Pons (tissue), 1 donor: ENCODE measurements at regions not wholly inside any gene's neighbourhood (a gene's known extent, or its start where the extent isn't known, plus 50 kb on each side); places are given as distances from the start of the nearest gene placed in this dataset.

Experiments used
- DNase-seq: peaks from one replicate; pipeline ENCODE4 v3.0.0-alpha.2; 2016; ENCODE audit warnings: low spot score

GRCh38 chrX:42519666-42520231 lies 258.2 kb downstream of the PPP1R2C start:
- DNase-seq: no peak

- DNase-seq: no peak
These were observed 262.0 kb downstream of the PPP1R2C start for GRCh38 chrX:42515939-42516338.

GRCh38 chrX:42505016-42505415 lies 272.9 kb downstream of the PPP1R2C start:
- no peak for DNase-seq

GRCh38 chrX:42499620-42500019 lies 278.3 kb downstream of the PPP1R2C start:
- DNase-seq: no peak

- no peak for DNase-seq
These were observed 280.6 kb downstream of the PPP1R2C start for GRCh38 chrX:42497356-42497755.

- DNase-seq: no peak
These were observed 281.7 kb downstream of the PPP1R2C start for GRCh38 chrX:42496239-42496638.

GRCh38 chrX:42495139-42495538 lies 282.8 kb downstream of the PPP1R2C start:
- no peak for DNase-seq

- no peak for DNase-seq
These were observed 286.6 kb downstream of the PPP1R2C start for GRCh38 chrX:42491137-42491907.

- no peak for DNase-seq
These were observed 287.9 kb downstream of the PPP1R2C start for GRCh38 chrX:42490111-42490510.

- no peak for DNase-seq
These were observed 292.4 kb downstream of the PPP1R2C start for GRCh38 chrX:42485601-42486000.

GRCh38 chrX:42484233-42484632 lies 293.7 kb downstream of the PPP1R2C start:
- no peak for DNase-seq

GRCh38 chrX:42477396-42477795 lies 300.6 kb downstream of the PPP1R2C start:
- DNase-seq: no peak

- DNase-seq: no peak
These were observed 305.2 kb downstream of the PPP1R2C start for GRCh38 chrX:42472727-42473126.

GRCh38 chrX:42466332-42467046 lies 311.5 kb downstream of the PPP1R2C start:
- no peak for DNase-seq

GRCh38 chrX:42465821-42466220 lies 312.1 kb downstream of the PPP1R2C start:
- DNase-seq: no peak

- DNase-seq: no peak
These were observed 314.1 kb downstream of the PPP1R2C start for GRCh38 chrX:42463706-42464490.

- no peak for DNase-seq
These were observed 315.0 kb downstream of the PPP1R2C start for GRCh38 chrX:42462917-42463316.

GRCh38 chrX:42460706-42461105 lies 317.3 kb downstream of the PPP1R2C start:
- DNase-seq: no peak

GRCh38 chrX:42459735-42460134 lies 318.2 kb downstream of the PPP1R2C start:
- no peak for DNase-seq

- no peak for DNase-seq
These were observed 321.7 kb downstream of the PPP1R2C start for GRCh38 chrX:42456176-42456700.

- no peak for DNase-seq
These were observed 327.7 kb downstream of the PPP1R2C start for GRCh38 chrX:42450228-42450627.

GRCh38 chrX:42443267-42443666 lies 334.7 kb downstream of the PPP1R2C start:
- no peak for DNase-seq
